HL-60 (cell line): ENCODE measurements at regions not wholly inside any gene's neighbourhood (a gene's known extent, or its start where the extent isn't known, plus 50 kb on each side); places are given as distances from the start of the nearest gene placed in this dataset.

Experiments
- DNase-seq, 2 experiments: peaks; one replicate each; pipeline ENCODE4 v3.0.0-alpha.2; 2010 to 2020; ENCODE audit warnings: low read depth in 1 of 2, low spot score in 1 of 2
- H3K27ac ChIP-seq: fragments of 250-450 bp; sonication (Bioruptor Pico); replicated peaks from 2 replicates; pipeline ENCODE4 v1.5.1; 2020; ENCODE audit warnings: mild to moderate bottlenecking, moderate library complexity
- H3K27me3 ChIP-seq: fragments of 250-450 bp; sonication (Bioruptor Pico); 2 replicates; pipeline ENCODE4 v1.5.1; 2021; ENCODE audit warnings: mild to moderate bottlenecking, moderate library complexity; ENCODE audit not compliant: insufficient read depth, poor library complexity, severe bottlenecking
- H3K4me3 ChIP-seq: replicated peaks from 2 replicates; pipeline ENCODE4 v1.5.1; 2011; ENCODE audit warnings: mild to moderate bottlenecking, control low read depth, low read length; ENCODE audit not compliant: insufficient read depth
- CTCF ChIP-seq: IDR thresholded peaks from one replicate; pipeline ENCODE4 v1.5.1; 2011; ENCODE audit warnings: low read length, control low read depth, inconsistent platforms; ENCODE audit not compliant: insufficient read depth
- GABPA ChIP-seq: IDR thresholded peaks from 2 replicates; pipeline ENCODE4 v1.6.1; 2012; ENCODE audit warnings: low read depth
- POLR2AphosphoS5 ChIP-seq: IDR thresholded peaks from 2 replicates; pipeline ENCODE4 v1.6.1; 2012; ENCODE audit warnings: low read depth
- REST ChIP-seq: IDR thresholded peaks from 2 replicates; pipeline ENCODE4 v1.6.1; 2012; ENCODE audit warnings: low read depth; ENCODE audit not compliant: insufficient replicate concordance
- SPI1 ChIP-seq: IDR thresholded peaks from 2 replicates; pipeline ENCODE4 v1.6.1; 2012; ENCODE audit warnings: low read depth, mild to moderate bottlenecking, borderline replicate concordance

- no peaks in the 10 kb centered on the region for H3K27me3 ChIP-seq
- no peak for DNase-seq
- TF ChIP-seq CTCF (no peak), REST (no peak), SPI1 (no peak), GABPA (no peak), POLR2AphosphoS5 (no peak)
- H3K27ac ChIP-seq = no peak overlapping the region
- no peak overlapping the region for H3K4me3 ChIP-seq
These were observed 682.6 kb downstream of the HS3ST4 start for GRCh38 chr16:26374279-26374925.

GRCh38 chr16:26382586-26382985, 684.1 kb upstream of the C16orf82 start:
- Histone ChIP-seq H3K27ac (no peak overlapping the region), H3K4me3 (no peak overlapping the region), H3K27me3 (no peaks in the 10 kb centered on the region)
- TF ChIP-seq POLR2AphosphoS5 (no peak), REST (no peak), CTCF (no peak), SPI1 (no peak), GABPA (no peak)
- no peak for DNase-seq

- Histone ChIP-seq H3K27ac (no peak overlapping the region), H3K4me3 (no peak overlapping the region), H3K27me3 (no peaks in the 10 kb centered on the region)
- DNase-seq = no peak
- no peak for TF ChIP-seq REST
- TF ChIP-seq POLR2AphosphoS5 = no peak
- no peak for TF ChIP-seq CTCF
- no peak for TF ChIP-seq SPI1
- TF ChIP-seq GABPA = no peak
These were observed 680.6 kb upstream of the C16orf82 start for GRCh38 chr16:26386096-26386495.
